Activated CD4-positive, alpha-beta T cell treated with anti-CD3 and anti-CD28 coated beads, Interleukin-2, amount 50 U/mL, for 4 hours (primary cell): ENCODE measurements at regions not wholly inside any gene's neighbourhood (a gene's known extent, or its start where the extent isn't known, plus 50 kb on each side); places are given as distances from the start of the nearest gene placed in this dataset.
"Not testable (repeated sequence)": the region's sequence is repeated elsewhere in the genome, so short reads cannot be mapped to it uniquely, and the experiment has no call there.

Experiments
- DNase-seq, 2 experiments: peaks; one replicate each; pipeline ENCODE4 v3.0.0-alpha.2; 2020

DNA sequence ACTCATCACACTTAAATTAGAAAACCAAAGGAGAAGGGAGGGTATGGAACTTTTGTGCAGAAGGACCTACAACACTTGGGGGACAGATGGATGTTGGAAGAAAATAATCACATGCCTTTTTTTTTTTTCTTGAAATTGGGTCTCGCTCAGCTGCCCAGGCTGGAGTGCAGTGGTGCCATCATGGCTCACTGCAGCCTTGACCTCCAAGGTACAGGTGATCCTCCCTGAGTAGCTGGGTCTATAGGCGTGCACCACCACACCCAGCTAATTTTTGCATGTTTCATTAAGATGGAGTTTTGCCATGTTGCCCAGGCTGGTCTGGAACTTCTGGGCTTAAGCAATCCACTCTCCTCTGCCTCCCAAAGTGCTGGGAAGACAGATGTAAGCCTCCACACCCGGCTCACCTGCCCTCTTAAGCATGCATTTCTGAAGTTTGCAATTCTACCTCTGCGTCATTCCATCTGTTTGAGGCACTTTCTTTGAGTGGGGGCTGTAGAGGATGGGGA, 370.8 kb upstream of the JARID2 start:
- no peak for DNase-seq

GRCh38 chr6:14875481-14876063, 370.3 kb upstream of the JARID2 start:
- DNase-seq = no peak

- peak in 1 of 2 experiments; percentile 20 for DNase-seq
Observed at GRCh38 chr6:14876778-14877613, 368.9 kb upstream of the JARID2 start.

DNA sequence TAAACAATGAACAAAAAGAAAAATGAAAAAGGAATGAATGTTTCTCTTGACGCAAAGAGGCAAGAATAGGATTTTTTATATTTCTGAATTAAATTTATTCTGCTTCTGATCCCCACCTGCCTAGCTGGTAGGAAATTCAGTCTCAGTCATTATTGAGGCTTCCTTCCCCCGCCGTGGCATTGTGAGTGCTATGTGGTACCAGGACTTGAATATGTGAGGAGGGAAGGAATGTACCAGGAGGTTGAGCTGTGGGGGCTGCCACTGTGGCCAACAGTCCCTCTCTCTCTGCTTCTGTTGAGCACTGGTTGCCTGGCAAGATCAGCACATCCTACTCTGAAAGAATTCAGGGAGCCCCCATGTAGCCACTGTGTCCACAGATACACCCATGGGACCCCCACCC, 368.1 kb upstream of the JARID2 start:
- no peak for DNase-seq

DNA sequence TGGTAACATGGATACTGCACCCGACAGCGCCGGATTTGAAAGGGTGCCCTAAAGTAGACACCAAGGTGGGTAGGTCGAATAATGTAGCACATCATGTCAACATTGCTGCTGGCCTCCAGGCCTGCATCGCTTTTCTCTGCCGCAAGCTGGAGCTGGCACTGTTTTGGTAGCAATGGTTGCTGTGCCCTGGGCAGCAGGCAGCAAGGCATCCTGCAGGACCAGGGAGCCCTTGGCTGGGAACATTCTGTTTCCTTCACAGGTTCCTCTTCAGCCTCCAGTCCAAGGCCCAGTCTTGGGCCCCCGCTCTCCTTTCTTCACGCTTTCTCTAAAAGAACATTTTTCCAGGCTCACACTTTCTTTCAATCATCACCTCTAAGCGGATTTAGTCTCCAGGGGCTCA, 365.8 kb upstream of the JARID2 start:
- DNase-seq = no peak

DNA sequence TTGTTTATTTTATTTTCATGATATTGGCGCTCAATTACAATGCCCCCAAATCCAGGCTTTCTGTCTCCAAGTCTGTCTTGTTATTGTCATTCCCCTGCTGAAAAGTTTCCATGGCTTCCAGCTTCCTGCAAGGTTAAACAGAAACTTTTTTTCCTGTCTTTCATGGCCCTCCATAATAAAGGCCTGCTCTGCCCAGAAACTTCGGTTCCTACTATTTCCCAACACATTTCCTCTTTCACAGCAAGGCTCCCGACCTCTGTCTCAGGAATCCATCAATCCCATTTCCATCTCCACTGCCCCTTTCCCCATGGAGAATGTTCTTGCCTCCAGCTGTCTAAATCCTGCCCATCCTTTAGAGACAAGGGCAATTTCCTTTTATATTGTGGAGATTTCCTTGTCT, 365.2 kb upstream of the JARID2 start:
- DNase-seq = no peak

GRCh38 chr6:14881398-14881797, 364.5 kb upstream of the JARID2 start:
- DNase-seq = no peak

DNA sequence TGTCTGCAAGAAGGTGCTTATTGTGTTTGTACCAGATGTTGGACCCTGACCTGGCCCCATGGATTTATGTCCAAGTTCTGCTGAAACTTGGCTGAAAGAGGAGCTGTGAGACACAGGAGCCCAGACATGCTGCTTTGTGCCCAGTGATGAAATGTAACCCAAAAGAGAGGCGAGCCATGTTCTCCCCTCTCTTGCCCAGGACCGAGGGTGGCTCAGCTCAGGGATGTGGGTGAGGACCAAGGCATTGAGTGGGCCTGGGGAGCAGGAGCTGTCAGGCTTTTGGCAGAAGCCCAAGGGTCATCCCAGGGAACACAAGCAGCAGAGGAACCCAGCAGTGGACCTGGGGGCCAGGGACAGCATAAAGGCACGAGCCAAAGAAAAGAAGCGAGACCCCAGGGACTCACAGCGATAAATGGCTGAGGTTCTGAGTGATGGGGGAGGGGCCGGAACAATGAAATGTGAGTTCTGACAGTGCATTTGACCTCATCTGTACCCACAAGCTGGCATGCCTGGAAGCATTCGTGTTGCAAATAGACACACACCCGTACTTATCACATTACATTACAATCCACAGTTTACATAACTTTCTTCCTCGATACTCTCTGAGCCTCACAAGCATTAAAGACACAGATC, 363.4 kb upstream of the JARID2 start:
- no peak for DNase-seq

- DNase-seq = no peak
Observed at GRCh38 chr6:14883921-14884320, 361.9 kb upstream of the JARID2 start.

DNA sequence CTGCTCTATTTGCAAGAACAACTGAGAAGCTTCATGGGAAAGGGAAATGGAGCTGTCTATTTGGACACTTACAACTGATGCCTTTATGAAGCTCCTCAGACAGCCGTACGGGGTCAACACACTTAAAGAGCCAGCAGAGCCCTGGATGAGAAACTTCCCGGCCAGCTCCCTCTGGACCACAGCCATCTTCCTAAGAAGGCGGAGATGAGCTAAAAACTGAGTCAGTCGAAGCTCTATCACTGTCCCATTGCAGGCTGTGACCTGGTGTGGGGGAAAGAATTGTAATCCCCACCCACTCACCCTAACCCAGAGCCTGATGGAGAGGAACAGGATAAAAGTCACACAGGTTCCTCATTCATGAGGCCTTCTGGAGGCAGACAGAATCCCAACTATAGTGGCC, 360.4 kb upstream of the JARID2 start:
- no peak for DNase-seq

- DNase-seq = no peak
Observed at GRCh38 chr6:14887181-14887580, 358.7 kb upstream of the JARID2 start.

DNA sequence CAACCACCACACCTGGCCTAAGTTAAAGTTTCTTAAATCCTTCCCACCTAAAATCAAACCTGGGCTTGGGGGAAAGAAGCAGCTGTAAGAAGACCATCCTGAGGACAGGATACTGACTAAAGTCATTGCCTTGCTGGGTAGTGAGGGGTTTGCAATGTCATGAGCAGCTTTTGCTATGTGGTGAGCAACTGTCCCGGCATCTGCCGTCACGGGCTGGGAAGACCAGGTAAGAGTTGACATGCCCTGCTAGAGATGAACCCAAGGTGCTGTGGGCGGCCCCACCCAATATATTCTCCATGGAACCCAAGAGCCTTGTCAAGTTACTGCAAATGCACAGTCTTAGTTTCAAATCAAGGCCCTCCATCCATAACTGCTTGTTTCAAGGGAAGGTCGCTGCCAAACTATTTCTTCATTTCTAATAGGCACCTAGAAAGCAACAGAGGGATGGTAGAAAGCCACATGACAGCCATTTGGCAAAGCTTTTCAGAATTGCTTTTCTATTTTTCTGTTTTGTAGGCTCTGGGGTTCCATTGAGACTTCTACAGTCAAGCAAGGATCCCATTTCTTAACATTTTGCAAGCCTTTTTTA, 357.8 kb upstream of the JARID2 start:
- no peak for DNase-seq

DNA sequence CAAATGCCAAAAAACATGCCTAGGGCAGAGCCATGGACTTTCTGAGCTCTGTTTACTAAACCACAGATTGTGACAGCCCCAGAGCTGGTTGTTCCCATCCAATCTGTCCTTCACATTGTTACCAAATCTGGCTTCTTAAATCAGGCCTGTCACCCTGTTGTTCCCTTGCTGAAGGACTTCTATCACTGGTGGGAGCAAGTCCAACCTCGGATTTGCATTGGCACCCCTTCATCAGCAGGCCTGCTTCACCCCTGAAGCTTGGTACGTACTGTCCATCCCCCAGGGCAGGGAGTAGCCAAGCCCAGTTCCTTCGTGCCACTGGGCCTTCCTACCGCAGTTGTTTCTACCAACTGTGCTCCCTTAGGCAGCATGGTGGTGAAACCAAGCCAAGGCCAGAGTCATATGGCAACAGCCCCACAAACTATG, 357.3 kb upstream of the JARID2 start:
- DNase-seq = no peak

DNA sequence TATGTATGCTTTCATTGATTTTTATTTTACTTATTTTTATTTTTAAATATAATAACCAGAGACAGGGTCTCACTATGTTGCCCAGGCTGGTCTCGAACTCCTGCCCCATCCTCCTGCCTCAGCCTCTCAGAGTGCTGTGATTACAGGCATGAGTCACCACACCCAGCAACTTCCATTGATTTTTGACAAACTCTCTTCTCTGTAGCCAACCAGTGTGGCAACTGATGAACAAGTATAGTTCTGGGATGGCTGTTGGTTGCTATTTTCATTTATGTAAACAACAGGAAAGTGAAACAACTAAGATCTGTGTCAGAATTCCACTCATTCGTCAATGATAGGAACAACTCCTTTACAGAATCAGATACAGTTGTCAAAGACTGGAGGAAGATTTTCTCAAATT, 356.7 kb upstream of the JARID2 start:
- DNase-seq = no peak

DNA sequence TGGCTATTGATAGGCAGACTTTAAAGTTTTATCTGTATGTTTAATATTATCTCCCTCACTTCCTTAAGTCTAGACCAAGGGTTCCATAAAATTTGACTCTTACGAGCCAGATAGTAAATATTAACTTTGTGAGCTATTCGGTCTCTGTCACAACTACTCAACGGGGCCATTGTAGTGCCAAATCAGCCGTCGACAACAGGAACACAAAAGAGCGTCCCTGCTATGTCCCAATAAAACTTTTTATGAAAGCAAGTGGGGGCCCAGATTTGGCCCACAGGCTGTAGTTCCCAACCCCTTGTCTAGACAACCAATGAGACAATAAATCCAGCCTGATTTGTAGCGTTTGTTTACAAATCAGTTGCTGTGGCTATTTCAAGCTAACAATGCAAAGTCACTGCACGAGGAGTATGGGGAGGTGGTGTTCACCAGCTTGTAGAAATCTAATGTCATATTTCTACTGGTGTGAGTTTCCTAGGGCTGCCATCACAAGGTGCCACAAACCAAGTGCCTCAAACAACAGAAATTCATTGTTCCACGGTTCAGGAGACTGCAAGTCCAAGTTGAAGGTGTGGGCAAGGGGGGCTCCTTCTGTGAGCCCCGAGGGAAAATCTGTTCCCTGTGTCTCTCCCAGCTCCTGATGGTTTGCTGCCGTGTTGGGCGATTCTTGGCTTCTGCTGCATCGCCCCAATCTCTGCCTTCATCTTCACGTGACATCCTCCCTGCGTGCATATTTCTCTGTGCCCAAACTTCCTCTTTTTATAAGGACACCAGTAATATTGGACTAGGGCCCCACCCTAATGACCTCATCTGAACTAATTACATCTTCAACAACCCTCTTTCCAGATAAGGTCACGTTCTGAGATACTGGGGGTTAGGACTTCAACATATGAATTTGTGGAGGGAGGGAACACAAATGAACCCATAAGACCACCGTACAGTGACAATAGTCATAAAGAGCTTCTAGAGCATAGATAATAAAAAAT, 356.0 kb upstream of the JARID2 start:
- DNase-seq = no peak

- DNase-seq = not testable (repeated sequence)
Observed at GRCh38 chr6:14891820-14892375, 354.0 kb upstream of the JARID2 start.

- no peak for DNase-seq
Observed at GRCh38 chr6:14894105-14894504, 351.8 kb upstream of the JARID2 start.

GRCh38 chr6:14896475-14896874, 349.4 kb upstream of the JARID2 start:
- DNase-seq = no peak

DNA sequence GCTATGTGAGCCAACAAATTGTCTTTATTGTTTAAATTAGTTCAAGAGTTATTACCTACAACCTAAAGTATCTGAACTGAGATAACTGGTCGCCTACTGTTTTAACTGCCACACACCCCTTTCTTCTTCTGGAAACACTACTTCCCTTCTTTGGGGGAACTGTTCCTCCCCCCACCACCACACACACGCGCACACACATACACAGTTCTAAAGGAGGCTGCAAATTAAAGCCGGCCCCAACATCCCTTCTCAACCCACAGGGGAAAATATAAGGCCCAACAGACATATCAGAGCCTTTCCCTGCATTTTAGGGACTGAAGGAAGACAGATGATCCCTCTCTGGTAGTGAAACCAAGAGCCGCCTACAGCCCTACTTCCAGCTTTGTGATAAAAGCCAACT, 348.0 kb upstream of the JARID2 start:
- no peak for DNase-seq

GRCh38 chr6:14899441-14899840, 346.4 kb upstream of the JARID2 start:
- not testable (repeated sequence) for DNase-seq

GRCh38 chr6:14900919-14901318, 344.9 kb upstream of the JARID2 start:
- no peak for DNase-seq
